ENCODE measurements at regions not wholly inside any gene's neighbourhood (a gene's known extent, or its start where the extent isn't known, plus 50 kb on each side); places are given as distances from the start of the nearest gene placed in this dataset.

DNA sequence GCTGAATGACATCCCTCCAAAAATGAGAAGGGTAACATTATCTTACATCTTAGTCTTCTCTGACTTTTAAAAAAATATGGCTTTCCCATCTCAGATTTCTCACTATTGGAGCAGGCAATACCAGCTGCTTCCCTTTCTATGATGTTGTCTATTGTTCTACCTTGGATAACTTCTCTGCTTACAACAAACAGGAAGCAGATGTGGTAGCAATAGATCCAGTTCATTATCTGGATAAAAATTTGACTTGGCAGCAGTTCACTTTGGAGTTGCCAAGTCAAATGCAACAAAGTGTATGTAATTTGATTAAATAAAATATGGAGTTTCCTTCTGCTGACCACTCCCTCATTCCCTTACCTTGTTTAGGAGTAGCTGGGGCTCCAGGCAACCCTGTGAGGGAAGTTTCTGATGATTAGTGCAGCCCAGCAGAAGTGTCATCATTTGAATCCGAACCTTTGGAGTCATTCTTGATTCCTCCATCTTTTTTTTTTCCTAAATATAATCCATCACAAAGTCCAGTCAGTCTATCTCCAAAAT is 72.0 kb upstream of the GPRIN3 start:
- DNase-seq (ENCODE audit: low read depth in 3 of 3, low spot score in 2 of 3) = no peak

DNA sequence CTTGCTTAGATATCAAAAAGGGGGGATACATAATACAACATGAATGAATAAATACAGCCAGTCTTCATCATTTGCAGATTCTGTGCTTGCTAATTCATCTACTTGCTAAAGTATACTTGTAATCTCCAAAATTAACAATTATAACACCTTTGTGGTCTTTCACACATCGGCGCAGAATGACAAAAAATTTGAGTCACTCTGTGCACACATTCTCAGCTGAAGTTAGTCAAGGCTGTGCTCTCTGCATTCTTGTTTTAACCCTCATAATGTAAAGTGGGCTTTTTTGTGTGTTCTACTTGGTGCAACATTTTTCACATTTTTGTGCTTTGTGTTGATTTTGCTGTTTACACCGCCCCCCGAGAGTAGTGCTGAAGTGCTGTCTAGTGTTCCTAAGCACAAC is 65.8 kb upstream of the GPRIN3 start:
- no peak for DNase-seq (ENCODE audit: low read depth in 3 of 3, low spot score in 2 of 3)

DNA sequence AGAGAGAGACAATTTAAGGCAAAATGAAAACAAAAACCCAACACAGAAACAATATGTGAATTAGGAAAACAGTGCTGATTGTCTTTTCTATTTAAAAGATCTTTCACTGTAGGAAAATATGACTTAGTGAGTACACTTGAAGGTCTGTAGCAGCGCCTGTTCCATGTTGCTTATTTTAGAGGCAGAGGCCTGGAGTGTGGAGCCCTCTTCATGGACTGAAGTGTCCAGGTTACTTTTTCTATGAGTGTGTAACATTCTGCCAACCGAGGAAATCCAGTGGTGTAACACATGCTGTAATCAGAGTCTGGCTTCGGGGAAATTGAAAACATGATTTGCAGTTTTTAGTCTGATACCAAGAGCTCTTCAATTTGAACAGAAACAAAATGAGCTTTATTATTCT is 64.0 kb upstream of the GPRIN3 start:
- DNase-seq (ENCODE audit: low read depth in 3 of 3, low spot score in 2 of 3) = no peak

DNA sequence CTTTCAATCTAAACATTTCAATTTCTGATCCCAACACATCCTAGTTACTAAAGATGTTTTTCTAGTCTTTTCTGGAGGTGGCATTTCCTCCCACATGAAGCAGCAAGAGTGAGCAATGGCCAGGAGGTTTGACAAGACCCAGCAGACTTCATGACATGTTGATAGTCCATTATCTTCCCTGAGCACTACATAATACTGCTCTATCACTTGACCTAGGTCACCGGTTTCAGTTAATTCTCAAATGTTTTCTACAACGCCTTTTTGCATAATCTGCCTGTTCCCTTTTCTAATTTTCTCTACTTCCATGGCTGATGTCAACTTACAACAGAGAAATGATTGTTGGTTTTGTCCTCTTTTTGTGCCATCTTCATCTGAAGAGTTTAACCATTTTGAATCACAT is 62.0 kb upstream of the GPRIN3 start:
- no peak for DNase-seq (ENCODE audit: low read depth in 3 of 3, low spot score in 2 of 3)

DNA sequence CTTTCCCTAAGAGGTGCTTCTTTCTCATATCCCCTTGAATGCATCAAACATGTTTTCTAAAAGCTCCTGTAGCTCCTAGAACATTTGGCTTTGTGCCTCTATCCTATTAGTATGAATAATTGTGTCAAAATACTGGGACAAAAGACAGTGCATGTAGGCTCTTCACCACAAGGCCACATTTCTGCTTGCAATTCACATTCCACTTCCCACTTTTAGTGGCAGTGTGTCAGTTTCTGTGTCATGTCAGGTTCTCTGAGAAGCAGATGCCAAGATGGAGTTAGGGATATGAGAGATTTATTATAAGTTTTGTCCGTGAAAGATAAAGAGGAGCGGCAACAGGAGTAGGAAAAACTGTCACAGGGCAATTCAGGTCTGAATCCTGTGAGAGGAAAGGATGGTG is 61.3 kb upstream of the GPRIN3 start:
- no peak for DNase-seq (ENCODE audit: low read depth in 3 of 3, low spot score in 2 of 3)

DNA sequence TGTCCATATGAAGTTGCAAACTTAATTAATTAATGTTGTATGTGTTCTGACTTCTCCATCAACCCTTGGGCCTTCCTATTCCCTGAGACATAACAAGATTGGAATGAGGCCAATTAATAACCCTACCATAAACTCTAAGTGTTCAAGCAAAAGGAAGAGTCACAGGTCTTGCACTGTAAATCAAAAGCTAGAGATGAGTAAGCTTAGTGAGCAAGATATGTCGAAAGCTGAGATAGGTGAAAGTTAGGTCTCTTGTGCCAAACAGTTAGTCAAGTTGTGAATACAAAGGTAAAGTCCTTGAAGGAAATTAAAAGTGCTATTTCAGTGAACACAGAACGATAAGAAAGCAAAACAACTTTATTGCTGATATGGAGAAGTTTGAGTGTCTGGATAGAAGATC is 58.2 kb upstream of the GPRIN3 start:
- no peak for DNase-seq (ENCODE audit: low read depth in 3 of 3, low spot score in 2 of 3)

DNA sequence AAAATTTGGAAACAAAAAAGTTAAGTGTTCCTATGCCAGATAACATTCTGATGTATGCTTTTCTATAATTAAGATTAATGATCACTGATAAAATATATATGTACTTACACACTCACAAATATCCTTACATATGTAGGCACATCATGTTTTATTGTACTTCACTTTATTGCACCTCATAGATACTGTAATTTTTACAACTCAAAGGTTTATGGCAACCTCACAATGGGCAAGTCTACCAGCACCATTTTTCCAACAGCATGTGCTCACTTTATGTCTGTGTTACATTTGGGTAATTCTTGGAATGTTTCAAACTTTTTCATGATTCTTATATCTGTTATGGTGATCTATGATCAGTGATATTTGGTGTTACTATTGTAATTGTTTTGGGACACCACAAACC is 57.8 kb upstream of the GPRIN3 start:
- DNase-seq (ENCODE audit: low read depth in 3 of 3, low spot score in 2 of 3) = no peak

DNA sequence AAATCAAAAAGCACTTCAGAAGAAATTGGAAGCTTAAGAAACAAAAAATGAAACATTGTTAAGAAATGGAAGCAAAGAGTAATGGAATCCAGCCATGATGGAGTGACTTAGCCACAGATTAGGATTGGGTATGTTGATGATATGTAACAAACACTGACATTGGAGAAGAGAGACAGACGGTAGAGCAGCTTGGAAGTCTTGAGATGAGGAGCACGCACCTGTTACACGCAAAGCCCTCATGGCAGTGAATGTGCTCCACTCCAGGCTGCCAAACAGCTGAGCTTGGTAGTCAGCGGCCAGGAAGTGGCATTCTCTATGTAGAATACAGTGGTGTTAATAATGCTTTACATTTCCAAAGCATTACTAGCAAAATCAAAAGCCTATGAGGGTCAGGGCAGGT is 56.9 kb upstream of the GPRIN3 start:
- no peak for DNase-seq (ENCODE audit: low read depth in 3 of 3, low spot score in 2 of 3)

DNA sequence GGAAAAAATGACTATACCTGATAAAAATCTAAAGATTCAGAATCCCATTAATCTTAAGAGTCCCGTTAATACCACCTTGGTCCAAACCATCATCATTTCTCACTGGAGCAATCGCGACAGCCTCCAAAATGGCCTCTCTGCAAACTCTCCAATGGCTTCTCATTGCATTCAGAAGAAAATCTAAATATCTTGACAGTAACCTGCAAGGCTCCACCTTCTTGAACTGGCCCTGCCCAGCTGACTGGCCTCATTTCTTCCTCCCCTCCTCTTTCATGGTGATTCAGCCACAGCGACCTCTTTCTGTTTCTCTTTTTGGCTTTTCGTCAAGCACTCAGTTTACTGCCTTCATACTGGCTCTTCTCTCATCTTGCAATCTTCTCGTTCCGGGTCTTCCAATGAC is 56.2 kb upstream of the GPRIN3 start:
- DNase-seq (ENCODE audit: low read depth in 3 of 3, low spot score in 2 of 3) = no peak

DNA sequence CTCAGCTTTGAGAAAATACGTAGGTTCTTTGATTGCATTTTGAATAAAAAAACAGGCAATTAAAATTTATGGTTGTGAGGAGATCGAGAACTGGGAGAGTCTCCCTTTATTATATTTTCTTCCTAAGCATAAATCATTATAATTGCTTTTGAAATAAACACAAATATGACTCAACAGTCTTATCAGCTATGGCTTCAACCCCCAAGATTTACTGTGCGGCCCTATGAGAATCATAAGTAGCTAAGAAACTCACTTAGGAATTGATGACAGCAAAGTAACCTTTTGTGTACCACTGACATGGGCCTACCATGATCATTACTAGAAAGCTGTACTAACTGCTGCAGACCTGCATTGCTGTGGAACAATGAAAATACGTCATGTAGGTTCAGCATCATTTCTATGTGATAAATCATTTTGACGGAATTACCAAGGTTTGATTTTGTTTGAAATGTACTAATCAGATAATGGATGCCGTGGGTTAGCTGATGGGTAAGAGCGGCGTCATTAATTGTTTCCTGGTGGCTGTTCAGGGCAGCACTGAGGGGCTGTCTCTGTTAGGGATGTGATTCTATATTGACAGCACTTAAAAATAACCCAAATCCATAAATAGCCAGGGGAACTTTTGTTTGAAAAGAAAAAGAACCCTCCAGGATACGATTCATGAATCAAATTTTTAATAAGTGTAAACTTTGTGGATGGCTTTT is 51.5 kb upstream of the GPRIN3 start:
- DNase-seq (ENCODE audit: low read depth in 3 of 3, low spot score in 2 of 3) = no peak

DNA sequence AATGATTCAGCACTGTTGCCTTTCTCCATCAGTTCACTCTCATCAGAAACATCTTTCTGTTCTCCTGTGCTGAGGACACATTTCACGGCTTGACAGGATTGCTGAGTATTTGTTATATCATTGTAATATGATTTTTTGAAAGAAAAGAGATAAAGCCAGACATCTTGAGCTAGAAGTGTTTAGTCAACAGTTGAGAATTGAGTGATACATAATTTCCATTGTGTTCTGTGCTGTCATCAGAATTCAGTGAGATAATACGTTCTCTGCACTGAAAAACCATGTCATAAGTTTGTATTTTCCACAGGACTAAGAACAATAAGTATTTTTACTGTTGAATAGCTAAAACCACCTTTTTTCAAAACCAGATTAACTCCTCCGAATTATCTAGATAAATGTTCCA is 50.2 kb upstream of the GPRIN3 start:
- DNase-seq (ENCODE audit: low read depth in 3 of 3, low spot score in 2 of 3) = no peak
